GM18511 (cell line): ENCODE measurements at regions not wholly inside any gene's neighbourhood (a gene's known extent, or its start where the extent isn't known, plus 50 kb on each side); places are given as distances from the start of the nearest gene placed in this dataset.
"Not testable (repeated sequence)": the region's sequence is repeated elsewhere in the genome, so short reads cannot be mapped to it uniquely, and the experiment has no call there.

Experiments
- ATAC-seq: cut with Tn5 transposase; IDR thresholded peaks from one replicate; pipeline ENCODE4 v1.9.1; 2021; ENCODE audit warnings: mild to moderate bottlenecking, moderate library complexity; ENCODE audit not compliant: unreplicated experiment

GRCh38 chr4:178137732-178138471 is 695.7 kb upstream of the AGA start:
- no peak for ATAC-seq

DNA sequence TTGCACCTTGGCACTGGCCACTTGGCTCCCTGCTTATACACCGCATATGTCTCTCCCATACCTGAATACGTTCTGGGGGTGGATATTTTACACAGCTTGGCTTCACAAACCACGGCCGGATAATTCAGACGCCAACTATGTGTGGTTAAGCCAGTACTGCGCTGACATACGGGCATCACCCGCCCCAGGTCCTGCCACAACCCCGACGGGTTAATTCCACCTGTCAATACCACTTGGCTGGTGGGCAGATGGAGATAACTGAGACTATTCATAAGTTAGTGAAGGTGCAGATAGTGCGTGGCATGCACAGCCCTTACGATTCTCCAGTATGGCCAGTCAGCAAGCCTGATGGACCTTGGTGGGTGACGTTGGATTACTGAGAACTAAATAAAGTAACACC is 696.3 kb upstream of the AGA start:
- ATAC-seq = no peak

DNA sequence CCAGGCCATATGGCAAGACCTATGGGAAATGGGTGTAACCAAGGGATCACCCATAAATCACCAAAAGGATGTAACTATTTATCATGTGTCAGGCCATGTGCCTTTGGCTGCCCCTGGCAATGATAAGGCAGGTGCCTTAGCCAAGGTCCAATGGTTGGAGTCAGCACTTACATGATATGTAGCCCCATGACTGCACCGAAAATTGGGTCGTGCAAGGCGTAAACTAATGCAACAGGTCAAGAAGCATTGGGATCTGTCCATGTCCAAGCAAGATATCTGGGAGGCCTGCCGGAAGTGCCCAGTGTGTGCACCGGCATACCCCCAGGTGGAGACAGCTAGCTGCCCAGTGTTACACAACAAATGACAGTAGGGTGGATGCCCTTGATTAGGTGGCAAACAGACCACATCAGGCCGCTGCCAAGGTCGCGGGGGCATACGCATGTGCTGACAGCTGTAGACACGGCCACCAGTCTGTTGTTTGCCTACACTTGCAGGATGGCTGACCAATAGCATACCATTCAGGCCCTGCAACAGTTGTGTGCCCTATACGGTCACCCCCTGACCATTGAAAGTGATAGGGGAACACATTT is 698.2 kb upstream of the AGA start:
- no peak for ATAC-seq

DNA sequence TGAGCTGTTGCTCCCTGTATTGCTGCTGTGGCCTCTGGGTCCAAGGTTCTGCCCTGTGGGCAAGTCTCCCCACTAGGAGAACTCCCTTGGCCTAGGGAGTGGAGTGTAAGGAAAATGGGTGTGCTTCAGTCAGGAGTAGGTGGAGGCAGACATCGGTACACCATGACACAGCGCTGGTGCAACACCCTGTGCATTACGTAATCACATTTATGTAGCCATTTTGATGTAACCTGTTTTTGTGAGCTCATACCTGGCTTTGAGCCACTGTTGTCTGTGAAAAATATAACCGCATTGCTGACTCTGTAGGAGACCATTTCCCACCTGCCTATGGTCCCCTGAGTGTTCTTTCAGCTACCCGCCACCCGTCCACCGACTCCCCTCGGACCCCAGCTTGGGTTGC is 700.5 kb upstream of the AGA start:
- no peak for ATAC-seq

- ATAC-seq = no peak
Measured at GRCh38 chr4:178148106-178148505, 705.9 kb upstream of the AGA start.

DNA sequence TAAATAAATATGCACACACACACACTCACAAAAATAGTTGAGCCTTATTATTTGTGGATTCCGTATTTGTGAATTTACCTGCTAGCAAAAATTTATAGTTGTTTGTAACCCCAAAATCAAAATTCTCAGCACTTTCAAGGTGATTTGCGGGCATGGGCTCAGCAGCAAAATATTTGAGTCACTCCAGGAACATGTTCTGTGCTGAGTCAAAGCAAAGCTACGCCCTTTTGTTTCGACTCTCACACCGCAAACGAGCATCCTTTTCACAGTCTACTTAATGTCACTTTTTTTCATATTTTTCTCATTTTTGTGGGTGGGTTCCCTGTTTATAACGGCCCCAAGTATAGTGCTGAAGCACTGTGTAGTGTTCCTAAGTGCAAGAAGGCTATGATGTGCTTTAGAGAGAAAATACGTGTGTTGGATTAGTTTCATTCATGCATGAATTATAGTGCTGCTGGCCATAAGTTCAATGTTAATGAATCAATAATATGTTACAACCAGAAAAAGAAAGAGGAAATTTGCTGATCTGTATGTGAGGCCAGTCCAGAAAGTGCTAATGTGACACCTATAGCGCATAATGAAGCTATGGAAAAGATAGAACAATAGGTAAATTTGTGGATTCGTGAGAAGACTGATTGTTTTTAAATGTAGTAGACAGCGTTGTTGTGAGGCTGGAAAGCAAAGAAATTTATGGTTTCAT is 723.2 kb upstream of the AGA start:
- no peak for ATAC-seq

DNA sequence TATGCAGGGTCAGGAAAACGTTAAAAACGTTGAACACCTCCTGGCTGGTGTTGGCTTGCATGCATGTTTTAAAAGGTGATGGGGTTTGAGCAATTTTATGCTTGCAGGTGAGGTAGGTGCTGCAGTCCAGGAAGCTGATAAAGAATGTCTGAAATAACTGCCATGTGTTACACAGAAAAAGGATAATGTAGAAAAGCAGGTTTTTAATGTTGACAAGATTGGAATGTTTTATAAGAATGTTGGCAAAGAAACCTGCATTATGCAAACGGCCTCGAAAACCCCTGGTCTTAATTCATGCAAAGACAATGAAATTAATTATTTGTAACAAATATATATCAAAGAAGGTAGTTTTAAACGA is 723.7 kb upstream of the AGA start:
- ATAC-seq = no peak

DNA sequence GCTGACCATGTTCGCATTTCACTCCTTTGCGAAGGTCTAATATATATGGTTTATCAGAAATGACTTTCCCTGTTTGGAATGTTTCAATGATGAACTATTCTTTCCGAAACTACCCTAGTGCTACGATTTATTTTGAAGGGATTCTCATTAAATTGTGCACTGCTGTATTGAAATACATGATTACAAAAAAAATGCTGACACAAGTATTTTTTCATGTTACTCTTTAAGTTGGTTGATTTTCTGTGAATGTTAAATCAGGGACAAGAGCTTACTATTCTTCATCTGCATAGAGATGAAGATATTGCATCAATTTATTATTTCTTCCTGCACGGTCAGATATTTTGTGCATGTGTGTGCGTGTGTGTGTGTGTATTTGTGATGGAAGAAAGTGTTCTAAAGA is 731.5 kb upstream of the AGA start:
- ATAC-seq = no peak

DNA sequence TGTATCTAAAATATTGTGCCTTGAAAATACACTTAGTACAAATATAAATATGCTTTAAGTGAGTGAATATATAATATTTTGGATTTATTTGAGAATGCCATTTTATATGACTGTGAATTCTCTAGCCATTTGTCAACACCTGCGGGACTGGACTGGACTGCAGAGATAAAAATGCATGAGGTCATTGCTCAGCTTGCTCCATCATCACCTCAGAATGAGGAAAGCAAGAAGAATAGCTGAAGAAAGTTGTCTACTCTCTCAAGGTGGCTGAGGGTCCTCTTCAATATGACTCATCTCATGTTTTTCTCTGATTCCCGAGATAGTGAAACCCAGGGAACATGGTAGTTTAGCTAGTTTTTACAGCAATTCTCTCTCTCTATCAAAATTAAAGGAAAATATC is 732.5 kb upstream of the AGA start:
- ATAC-seq = no peak

DNA sequence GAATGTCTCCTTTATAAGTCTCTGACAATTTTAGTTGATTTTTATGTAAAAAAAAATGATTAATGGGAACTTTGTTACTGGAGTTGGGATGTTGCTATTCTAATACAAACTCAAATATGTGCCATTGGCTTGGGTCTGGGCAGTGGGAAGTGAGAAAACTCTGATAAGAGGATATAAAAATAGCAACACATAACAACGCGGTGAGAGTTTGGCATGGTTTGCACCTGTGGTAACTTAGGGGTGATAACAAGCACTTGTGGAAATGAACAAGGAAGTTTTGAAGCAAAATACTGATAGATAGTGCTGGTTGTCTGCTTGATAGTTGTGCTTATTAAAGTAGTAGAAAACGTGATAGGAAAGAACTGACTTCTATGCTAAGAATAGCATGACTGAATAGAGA is 743.3 kb upstream of the AGA start:
- no peak for ATAC-seq

- ATAC-seq = no peak
Measured at GRCh38 chr4:178192611-178193010, 750.4 kb upstream of the AGA start.

- no peak for ATAC-seq
Measured at GRCh38 chr4:178196751-178197374, 754.6 kb upstream of the AGA start.

- ATAC-seq = no peak
Measured at GRCh38 chr4:178198691-178199090, 756.5 kb upstream of the AGA start.

DNA sequence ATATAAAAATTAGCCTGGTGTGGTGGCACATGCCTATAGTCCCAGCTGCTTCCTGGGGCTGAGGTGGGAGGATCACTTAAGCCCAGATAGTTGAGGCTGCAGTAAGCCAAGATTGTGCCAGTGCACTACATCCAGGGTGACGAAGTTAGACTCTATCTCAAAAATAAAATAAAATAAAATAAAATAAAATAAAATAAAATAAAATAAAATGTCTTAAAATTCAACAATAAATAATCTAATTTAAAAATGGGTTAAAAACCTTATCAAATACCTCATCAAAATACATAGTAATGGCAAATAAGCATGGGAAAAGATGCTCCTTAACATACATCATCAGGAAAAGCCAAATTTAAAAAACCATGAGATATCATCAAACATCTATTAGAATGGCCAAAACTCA is 760.2 kb upstream of the AGA start:
- no peak for ATAC-seq

DNA sequence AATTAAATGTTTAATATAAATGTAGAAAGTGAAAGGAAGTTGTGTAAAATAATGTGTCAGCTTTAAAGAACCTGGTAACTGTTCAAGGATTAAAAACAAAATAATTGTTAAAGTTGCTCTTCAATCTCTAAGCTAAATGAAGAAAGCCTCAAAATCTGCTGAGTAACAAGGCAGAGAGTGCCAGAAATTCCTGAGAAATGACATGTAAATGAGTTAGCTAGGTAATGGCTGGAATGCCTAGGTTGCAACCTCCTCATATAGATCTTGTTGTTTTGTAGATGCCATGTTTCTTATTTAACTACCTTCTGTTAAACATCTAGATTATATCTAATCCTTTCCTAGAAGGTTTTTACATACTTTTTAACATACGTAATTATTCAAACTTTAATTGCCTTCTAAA is 763.6 kb upstream of the AGA start:
- no peak for ATAC-seq

DNA sequence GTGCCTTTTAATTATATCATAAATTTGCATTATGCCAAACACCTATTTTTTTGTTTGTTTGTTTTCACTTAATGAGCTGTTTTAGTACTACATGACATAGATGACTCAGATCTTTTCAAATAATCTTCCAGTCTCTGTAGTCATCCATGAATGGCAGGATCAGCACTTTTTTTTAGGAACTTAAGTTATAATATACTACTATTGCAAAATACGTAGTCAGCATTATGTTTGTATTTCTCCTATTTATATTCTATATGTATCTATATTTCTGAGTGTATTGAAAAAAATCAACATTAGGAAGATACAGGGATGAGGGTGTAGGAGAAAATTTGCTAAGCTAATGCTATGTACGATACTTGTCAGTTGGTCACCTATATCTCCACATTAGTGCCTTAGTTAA is 773.1 kb upstream of the AGA start:
- no peak for ATAC-seq

GRCh38 chr4:178215763-178216162 is 773.5 kb upstream of the AGA start:
- no peak for ATAC-seq

DNA sequence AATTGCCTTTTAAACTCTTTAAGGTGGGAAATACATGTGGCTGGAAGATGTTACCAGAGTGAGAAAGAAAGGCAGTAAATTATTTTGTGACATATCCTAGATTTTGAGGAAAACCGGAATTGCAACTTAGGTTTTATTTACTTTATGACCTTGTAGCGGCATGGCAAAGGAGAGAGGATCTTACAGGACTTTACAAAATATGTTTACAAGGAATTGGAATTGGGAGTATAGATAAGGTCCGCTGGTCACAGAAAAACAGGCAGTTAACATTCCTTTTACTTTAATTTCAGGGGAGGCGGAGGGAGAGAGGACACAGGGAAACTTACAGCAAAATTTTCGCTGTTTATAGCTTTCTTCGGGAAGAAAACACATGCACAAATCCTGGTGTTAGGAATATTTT is 784.2 kb upstream of the AGA start:
- ATAC-seq = not testable (repeated sequence)

DNA sequence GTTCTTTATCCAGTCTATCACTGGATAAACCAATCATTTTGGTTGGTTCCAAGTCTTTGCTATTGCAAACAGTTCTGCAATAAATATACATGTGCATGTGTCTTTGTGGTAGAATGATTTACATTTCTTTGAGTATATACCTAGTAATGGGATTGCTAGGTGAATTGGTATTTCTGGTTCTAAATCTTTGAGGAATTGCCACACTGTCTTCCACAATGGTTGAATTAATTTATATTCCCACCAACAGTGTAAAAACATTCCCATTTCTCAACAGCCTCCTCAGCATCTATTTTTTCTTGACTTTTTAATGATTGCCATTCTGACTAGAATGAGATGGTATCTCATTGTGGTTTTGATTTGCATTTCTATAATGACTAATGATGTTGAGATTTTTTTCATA is 791.7 kb upstream of the AGA start:
- no peak for ATAC-seq

GRCh38 chr4:178240891-178241290 is 798.7 kb upstream of the AGA start:
- no peak for ATAC-seq

GRCh38 chr4:178241601-178242118 is 799.4 kb upstream of the AGA start:
- no peak for ATAC-seq

GRCh38 chr4:178242655-178243054 is 800.4 kb upstream of the AGA start:
- no peak for ATAC-seq
